OCI-LY1 (cell line): ENCODE measurements at regions not wholly inside any gene's neighbourhood (a gene's known extent, or its start where the extent isn't known, plus 50 kb on each side); places are given as distances from the start of the nearest gene placed in this dataset.
"Not testable (repeated sequence)": the region's sequence is repeated elsewhere in the genome, so short reads cannot be mapped to it uniquely, and the experiment has no call there.

Source experiments
- H2AFZ ChIP-seq: fragments of 200-600 bp; sonication (generic), shearing (Covaris generic); 2 replicates; pipeline ENCODE4 v1.6.0; 2014; ENCODE audit warnings: antibody characterized with exemption, mild to moderate bottlenecking, low read length
- H3F3A ChIP-seq: fragments of 200-600 bp; sonication (generic), shearing (Covaris generic); 2 replicates; pipeline ENCODE4 v1.6.0; 2014; ENCODE audit warnings: mild to moderate bottlenecking, antibody characterized with exemption, low read length, moderate library complexity; ENCODE audit not compliant: insufficient read depth
- H3K27ac ChIP-seq: fragments of 200-600 bp; sonication (generic); 2 replicates; pipeline ENCODE4 v1.5.1; 2014; ENCODE audit warnings: low read length, mixed run types, mild to moderate bottlenecking, low read depth; ENCODE audit not compliant: poor library complexity, severe bottlenecking
- H3K27me3 ChIP-seq: fragments of 200-600 bp; sonication (generic); 2 replicates; pipeline ENCODE4 v1.6.0; 2014; ENCODE audit warnings: antibody characterized with exemption, mild to moderate bottlenecking, low read length, moderate library complexity; ENCODE audit not compliant: insufficient read depth
- H3K36me3 ChIP-seq: fragments of 200-600 bp; sonication (generic); 2 replicates; pipeline ENCODE4 v1.6.1; 2014; ENCODE audit warnings: mild to moderate bottlenecking, antibody characterized with exemption, low read length, moderate library complexity, mixed read lengths; ENCODE audit not compliant: insufficient read depth
- H3K4me1 ChIP-seq: fragments of 200-600 bp; sonication (generic); 2 replicates; pipeline ENCODE4 v1.5.1; 2014; ENCODE audit warnings: mild to moderate bottlenecking, low read length, moderate library complexity; ENCODE audit not compliant: insufficient read depth, severe bottlenecking
- H3K4me2 ChIP-seq: fragments of 200-600 bp; sonication (generic), shearing (Covaris generic); 2 replicates; pipeline ENCODE4 v1.6.1; 2014; ENCODE audit warnings: low read length
- H3K4me3 ChIP-seq: fragments of 200-600 bp; sonication (generic); 2 replicates; pipeline ENCODE4 v1.5.1; 2014; ENCODE audit warnings: low read length, low read depth, mild to moderate bottlenecking, mixed read lengths; ENCODE audit not compliant: poor library complexity, severe bottlenecking
- H3K79me2 ChIP-seq: fragments of 200-600 bp; shearing (Covaris generic); 2 replicates; pipeline ENCODE4 v1.6.1; 2016; ENCODE audit warnings: mixed run types, low read length, mixed read lengths; ENCODE audit not compliant: insufficient read depth
- H3K9ac ChIP-seq: fragments of 200-600 bp; sonication (generic), shearing (Covaris generic); 2 replicates; pipeline ENCODE4 v1.6.1; 2014; ENCODE audit warnings: mild to moderate bottlenecking, low read length, mixed read lengths
- H3K9me2 ChIP-seq: fragments of 200-600 bp; sonication (generic), shearing (Covaris generic); 2 replicates; pipeline ENCODE4 v1.6.1; 2014; ENCODE audit warnings: low read depth, mild to moderate bottlenecking, low read length, mixed read lengths
- H3K9me3 ChIP-seq: fragments of 200-600 bp; shearing (Covaris generic); 2 replicates; pipeline ENCODE4 v1.6.1; 2014; ENCODE audit warnings: low read length, mixed read lengths
- H4K20me1 ChIP-seq: fragments of 200-600 bp; sonication (generic), shearing (Covaris generic); 2 replicates; pipeline ENCODE4 v1.6.0; 2016; ENCODE audit warnings: mild to moderate bottlenecking, low read length; ENCODE audit not compliant: insufficient read depth
- EZH2 ChIP-seq: fragments of 200-600 bp; sonication (generic), shearing (Covaris generic); IDR thresholded peaks from 2 replicates; pipeline ENCODE4 v1.8.0; 2017; ENCODE audit warnings: borderline replicate concordance, mixed run types, mild to moderate bottlenecking, antibody characterized with exemption, low read length, moderate library complexity, mixed read lengths
- TF ChIP-seq, protein P1 (sequence below): fragments of 200-600 bp; sonication (generic), shearing (Covaris generic); IDR thresholded peaks from 2 replicates; pipeline ENCODE4 v1.5.1; 2017; ENCODE audit warnings: mild to moderate bottlenecking, antibody characterized with exemption, low read length, moderate library complexity, mixed read lengths

- no peak overlapping the region for H3K9ac ChIP-seq
- H3K27ac ChIP-seq: no peak overlapping the region
- H3K4me1 ChIP-seq: no peaks in the 10 kb centered on the region
- H4K20me1 ChIP-seq: no peaks in the 10 kb centered on the region
- no peaks in the 10 kb centered on the region for H3K9me3 ChIP-seq
- no peak overlapping the region for H2AFZ ChIP-seq
- no peaks in the 10 kb centered on the region for H3F3A ChIP-seq
- no peak overlapping the region for H3K4me2 ChIP-seq
- no peak overlapping the region for H3K4me3 ChIP-seq
- H3K79me2 ChIP-seq: no peaks in the 10 kb centered on the region
- H3K9me2 ChIP-seq: no peaks in the 10 kb centered on the region
- H3K27me3 ChIP-seq: no peaks in the 10 kb centered on the region
- no peaks in the 10 kb centered on the region for H3K36me3 ChIP-seq
- TF ChIP-seq, protein P1, sequence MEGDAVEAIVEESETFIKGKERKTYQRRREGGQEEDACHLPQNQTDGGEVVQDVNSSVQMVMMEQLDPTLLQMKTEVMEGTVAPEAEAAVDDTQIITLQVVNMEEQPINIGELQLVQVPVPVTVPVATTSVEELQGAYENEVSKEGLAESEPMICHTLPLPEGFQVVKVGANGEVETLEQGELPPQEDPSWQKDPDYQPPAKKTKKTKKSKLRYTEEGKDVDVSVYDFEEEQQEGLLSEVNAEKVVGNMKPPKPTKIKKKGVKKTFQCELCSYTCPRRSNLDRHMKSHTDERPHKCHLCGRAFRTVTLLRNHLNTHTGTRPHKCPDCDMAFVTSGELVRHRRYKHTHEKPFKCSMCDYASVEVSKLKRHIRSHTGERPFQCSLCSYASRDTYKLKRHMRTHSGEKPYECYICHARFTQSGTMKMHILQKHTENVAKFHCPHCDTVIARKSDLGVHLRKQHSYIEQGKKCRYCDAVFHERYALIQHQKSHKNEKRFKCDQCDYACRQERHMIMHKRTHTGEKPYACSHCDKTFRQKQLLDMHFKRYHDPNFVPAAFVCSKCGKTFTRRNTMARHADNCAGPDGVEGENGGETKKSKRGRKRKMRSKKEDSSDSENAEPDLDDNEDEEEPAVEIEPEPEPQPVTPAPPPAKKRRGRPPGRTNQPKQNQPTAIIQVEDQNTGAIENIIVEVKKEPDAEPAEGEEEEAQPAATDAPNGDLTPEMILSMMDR: no peak
Observed at GRCh38 chr3:27606537-27606936, 115.6 kb downstream of the EOMES start.

- H3K27me3 ChIP-seq, H3K9ac ChIP-seq, H3K36me3 ChIP-seq, H3K4me1 ChIP-seq, H4K20me1 ChIP-seq, H3K4me3 ChIP-seq, H3K27ac ChIP-seq, H3K79me2 ChIP-seq, H3K9me2 ChIP-seq, H3K4me2 ChIP-seq, H3F3A ChIP-seq, H3K9me3 ChIP-seq, H2AFZ ChIP-seq: not testable (repeated sequence)
Observed at GRCh38 chr3:27601311-27601710, 117.1 kb upstream of the SLC4A7 start.

DNA sequence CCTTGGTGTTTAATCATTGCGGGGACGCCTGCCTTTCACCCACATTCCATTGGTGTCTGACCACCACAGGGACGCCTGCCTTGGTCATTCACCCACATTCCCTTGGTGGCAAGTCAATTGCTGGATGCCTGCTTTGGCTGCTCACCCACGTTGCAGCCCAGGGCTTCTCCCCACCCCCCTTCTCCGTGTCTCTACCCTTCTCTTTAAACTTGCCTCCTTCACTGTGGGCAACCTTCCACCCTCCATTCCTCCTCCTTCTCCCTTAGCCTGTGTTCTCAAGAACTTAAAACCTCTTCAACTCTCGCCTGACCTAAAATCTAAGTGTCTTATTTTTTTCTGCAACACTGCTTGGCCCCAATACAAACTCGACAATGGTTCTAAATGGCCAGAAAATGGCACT is 115.6 kb upstream of the SLC4A7 start:
- H3K9me3 ChIP-seq, H3K27ac ChIP-seq, H3F3A ChIP-seq, H3K36me3 ChIP-seq, H3K4me1 ChIP-seq, H2AFZ ChIP-seq, H3K4me2 ChIP-seq, H3K4me3 ChIP-seq, H3K9ac ChIP-seq, H3K79me2 ChIP-seq, H4K20me1 ChIP-seq, H3K27me3 ChIP-seq, H3K9me2 ChIP-seq: not testable (repeated sequence)

- Histone ChIP-seq H3K9ac (no peak overlapping the region), H3K79me2 (no peaks in the 10 kb centered on the region), H3K4me1 (peaks cover under 1% of the 10 kb centered on the region), H3K4me3 (no peak overlapping the region), H3K27ac (no peak overlapping the region), H3K9me2 (no peaks in the 10 kb centered on the region), H3K27me3 (no peaks in the 10 kb centered on the region), H3K36me3 (no peaks in the 10 kb centered on the region), H3K4me2 (no peak overlapping the region), H3K9me3 (no peaks in the 10 kb centered on the region), H3F3A (no peaks in the 10 kb centered on the region), H2AFZ (no peak overlapping the region), H4K20me1 (no peaks in the 10 kb centered on the region)
- no peak for TF ChIP-seq EZH2
- TF ChIP-seq, protein P1: no peak
Observed at GRCh38 chr3:27596921-27597320, 112.7 kb upstream of the SLC4A7 start.
